Activated CD4-positive, alpha-beta T cell treated with anti-CD3 and anti-CD28 coated beads for 36 hours (primary cell): ENCODE measurements at regions not wholly inside any gene's neighbourhood (a gene's known extent, or its start where the extent isn't known, plus 50 kb on each side); places are given as distances from the start of the nearest gene placed in this dataset.

Experiments used
- ATAC-seq: fragments of 200-7000 bp; cut with Tn5 transposase; one replicate; pipeline ENCODE4 v1.10.0; 2021; ENCODE audit warnings: mild to moderate bottlenecking, moderate library complexity
- CTCF ChIA-PET: fragments of 350-600 bp; sonication (Branson Sonifier 250); formaldehyde crosslinking; loops from one replicate; lab custom pipeline; 2021; ENCODE audit warnings: antibody characterized with exemption; lab: Charles Lee
- POLR2A ChIA-PET: fragments of 350-600 bp; sonication (Branson Sonifier 250); formaldehyde crosslinking; loops from one replicate; lab custom pipeline; 2021; ENCODE audit warnings: antibody characterized with exemption, inconsistent platforms; lab: Charles Lee
- DNase-seq: peaks from one replicate; pipeline ENCODE4 v3.0.0-alpha.2; 2020
- H3K27ac Mint-ChIP-seq: one replicate; pipeline ENCODE4 v1.8.0; 2021; ENCODE audit warnings: mixed read lengths
- H3K27me3 Mint-ChIP-seq: one replicate; pipeline ENCODE4 v1.8.0; 2021; ENCODE audit warnings: mixed read lengths
- H3K36me3 Mint-ChIP-seq: one replicate; pipeline ENCODE4 v1.8.0; 2021; ENCODE audit warnings: low read depth, mixed read lengths
- H3K4me1 Mint-ChIP-seq: one replicate; pipeline ENCODE4 v1.8.0; 2021; ENCODE audit warnings: mixed read lengths
- H3K4me3 Mint-ChIP-seq: one replicate; pipeline ENCODE4 v1.8.0; 2021; ENCODE audit warnings: mild to moderate bottlenecking, moderate library complexity, mixed read lengths
- H3K9me3 Mint-ChIP-seq: one replicate; pipeline ENCODE4 v1.8.0; 2021; ENCODE audit warnings: low read depth, mixed read lengths
- intact Hi-C, 2 experiments: fragments of 100-400 bp; cut with DNase I in 1 of 2; cut with micrococcal nuclease in 1 of 2; formaldehyde crosslinking; loops; one replicate each; pipeline versions ENCODE4 v1.14.2 to v1.15.1; 2022 to 2024; cut with DNase I, micrococcal nuclease

- intact Hi-C loops, result no loop called here
- CTCF ChIA-PET, result no interaction called here
- Mint-ChIP-seq H3K4me1 (no peaks in the 10 kb centered on the region), H3K27me3 (no peaks in the 10 kb centered on the region), H3K9me3 (peaks cover 2% of the 10 kb centered on the region), H3K4me3 (no peak overlapping the region), H3K27ac (no peak overlapping the region), H3K36me3 (no peaks in the 10 kb centered on the region)
- DNase-seq (no peak), ATAC-seq (no peak)
- POLR2A ChIA-PET, result no interaction called here
These were observed 235.1 kb upstream of the DIO2 start for GRCh38 chr14:80446356-80446755.

GRCh38 chr14:80445605-80446004 is 234.3 kb upstream of the DIO2 start:
- DNase-seq (no peak), ATAC-seq (no peak)
- ChIA-PET POLR2A (no interaction called here), CTCF (interaction anchor here (0.7 kb wide), 1 partner anchor 343 kb away, joined by 3 read pairs; no protein-coding TSS in a partner anchor)
- no peaks in the 10 kb centered on the region for H3K4me1 Mint-ChIP-seq
- peaks cover under 1% of the 10 kb centered on the region for H3K9me3 Mint-ChIP-seq
- H3K36me3 Mint-ChIP-seq, result no peaks in the 10 kb centered on the region
- intact Hi-C loops, result no loop called here
- no peaks in the 10 kb centered on the region for H3K27me3 Mint-ChIP-seq
- H3K27ac Mint-ChIP-seq, result no peak overlapping the region
- no peak overlapping the region for H3K4me3 Mint-ChIP-seq

DNA sequence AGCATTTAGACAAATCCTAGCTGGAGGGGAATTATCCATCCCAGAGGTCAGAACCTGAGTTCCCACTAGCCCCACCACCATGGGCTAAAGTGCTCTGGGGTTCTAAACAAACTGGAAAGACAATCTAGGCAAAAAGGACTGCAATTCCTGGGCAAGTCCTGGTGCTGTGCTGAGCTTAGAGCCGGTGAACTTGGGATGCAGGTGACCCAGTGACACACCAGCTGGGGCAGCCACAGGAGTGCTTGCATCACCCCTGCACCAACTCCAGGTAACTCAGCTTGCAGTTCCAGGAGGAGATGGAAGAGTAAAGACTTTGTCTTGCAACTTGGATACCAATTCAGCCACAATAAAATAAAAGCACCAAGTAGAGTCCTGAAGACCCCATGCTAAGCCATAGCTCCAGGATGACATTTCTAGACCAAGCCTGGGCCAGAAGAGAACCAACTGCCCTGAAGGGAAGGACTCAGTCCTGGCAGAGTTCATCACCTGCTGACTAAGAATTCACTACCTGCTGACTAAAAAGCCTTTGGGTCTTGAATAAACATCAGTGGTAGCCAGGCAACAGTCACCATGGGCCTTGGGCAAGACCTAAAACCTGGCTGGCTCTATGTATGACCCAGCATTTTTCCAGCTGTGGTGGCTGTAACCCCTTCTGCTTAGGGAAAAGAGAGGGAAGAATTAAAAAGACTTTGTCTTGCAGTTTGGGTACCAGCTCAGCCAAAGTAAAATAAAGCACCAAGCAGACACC is 223.4 kb upstream of the DIO2 start:
- H3K9me3 Mint-ChIP-seq, result peaks cover 2% of the 10 kb centered on the region
- ATAC-seq, result no peak
- intact Hi-C loops, result no loop called here

GRCh38 chr14:80433811-80434210 is 222.5 kb upstream of the DIO2 start:
- Mint-ChIP-seq H3K4me1 (no peaks in the 10 kb centered on the region), H3K4me3 (no peak overlapping the region), H3K9me3 (no peaks in the 10 kb centered on the region), H3K27ac (no peak overlapping the region), H3K36me3 (no peaks in the 10 kb centered on the region), H3K27me3 (no peaks in the 10 kb centered on the region)
- no peak for DNase-seq
- POLR2A ChIA-PET, result no interaction called here
- CTCF ChIA-PET, result no interaction called here
- intact Hi-C loops, result no loop called here
- ATAC-seq, result no peak

More for the DNA sequence above, 223.4 kb upstream of the DIO2 start:
- Mint-ChIP-seq H3K4me3 (no peak overlapping the region), H3K27ac (no peak overlapping the region), H3K36me3 (no peaks in the 10 kb centered on the region), H3K27me3 (no peaks in the 10 kb centered on the region), H3K4me1 (no peaks in the 10 kb centered on the region)
- DNase-seq, result no peak
- POLR2A ChIA-PET, result no interaction called here
- CTCF ChIA-PET, result no interaction called here

- no peaks in the 10 kb centered on the region for H3K4me1 Mint-ChIP-seq
- no peaks in the 10 kb centered on the region for H3K36me3 Mint-ChIP-seq
- no peaks in the 10 kb centered on the region for H3K9me3 Mint-ChIP-seq
- no peak for DNase-seq
- intact Hi-C loops, result no loop called here
- ATAC-seq, result no peak
- H3K27me3 Mint-ChIP-seq, result no peaks in the 10 kb centered on the region
- POLR2A ChIA-PET, result no interaction called here
- no peak overlapping the region for H3K27ac Mint-ChIP-seq
- no peak overlapping the region for H3K4me3 Mint-ChIP-seq
- CTCF ChIA-PET, result no interaction called here
These were observed 217.4 kb upstream of the DIO2 start for GRCh38 chr14:80428671-80429070.

DNA sequence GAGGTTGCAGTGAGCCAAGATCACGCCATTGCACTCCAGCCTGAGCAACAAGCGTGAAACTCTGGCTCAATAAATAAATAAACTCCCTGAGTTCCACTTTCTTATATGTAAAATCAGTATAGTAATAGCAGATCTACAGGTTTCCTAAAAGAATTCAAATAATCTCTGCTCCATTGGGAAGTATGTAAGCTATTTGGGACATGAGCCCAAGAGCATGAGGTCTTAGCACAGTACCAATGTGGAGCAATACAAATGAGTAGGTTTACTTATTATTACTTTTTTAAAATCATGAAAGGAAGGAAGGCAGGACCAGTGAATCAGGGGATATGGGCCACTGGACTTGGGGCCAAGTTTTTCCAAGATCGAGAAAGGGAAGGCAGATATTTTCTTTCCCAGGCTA is 216.9 kb upstream of the DIO2 start:
- Mint-ChIP-seq H3K9me3 (no peaks in the 10 kb centered on the region), H3K4me1 (no peaks in the 10 kb centered on the region), H3K27ac (no peak overlapping the region), H3K4me3 (no peak overlapping the region), H3K27me3 (no peaks in the 10 kb centered on the region), H3K36me3 (no peaks in the 10 kb centered on the region)
- ChIA-PET POLR2A (no interaction called here), CTCF (no interaction called here)
- DNase-seq, result no peak
- ATAC-seq, result no peak
- intact Hi-C loops, result no loop called here

DNA sequence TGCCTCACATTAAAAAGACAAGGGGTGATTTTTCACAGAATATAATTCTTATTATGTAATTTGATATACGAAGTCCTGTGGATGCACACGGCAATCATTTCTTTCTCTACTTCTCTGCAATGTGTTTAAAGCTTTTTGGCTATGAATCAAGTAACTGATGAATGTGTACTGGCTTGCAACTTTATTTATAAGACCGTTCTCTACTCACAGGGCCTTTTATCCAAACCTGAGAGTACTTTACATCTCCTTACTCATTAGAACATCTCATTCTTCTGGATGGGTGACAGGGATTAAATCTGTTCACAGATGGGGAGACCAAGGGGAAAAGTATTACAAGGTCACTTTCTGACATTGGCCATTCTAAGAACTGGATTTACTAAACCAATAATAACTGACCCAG is 215.8 kb upstream of the DIO2 start:
- DNase-seq, result no peak
- H3K4me1 Mint-ChIP-seq, result no peaks in the 10 kb centered on the region
- ChIA-PET POLR2A (no interaction called here), CTCF (no interaction called here)
- no peak for ATAC-seq
- no peaks in the 10 kb centered on the region for H3K9me3 Mint-ChIP-seq
- H3K27ac Mint-ChIP-seq, result no peak overlapping the region
- no peak overlapping the region for H3K4me3 Mint-ChIP-seq
- no peaks in the 10 kb centered on the region for H3K27me3 Mint-ChIP-seq
- no peaks in the 10 kb centered on the region for H3K36me3 Mint-ChIP-seq
- intact Hi-C loops, result no loop called here

GRCh38 chr14:80426683-80427082 is 215.4 kb upstream of the DIO2 start:
- Mint-ChIP-seq H3K27ac (no peak overlapping the region), H3K4me3 (no peak overlapping the region), H3K27me3 (no peaks in the 10 kb centered on the region), H3K36me3 (no peaks in the 10 kb centered on the region), H3K9me3 (no peaks in the 10 kb centered on the region), H3K4me1 (no peaks in the 10 kb centered on the region)
- CTCF ChIA-PET, result no interaction called here
- POLR2A ChIA-PET, result no interaction called here
- ATAC-seq (no peak), DNase-seq (no peak)
- intact Hi-C loops, result no loop called here

GRCh38 chr14:80425686-80426085 is 214.4 kb upstream of the DIO2 start:
- Mint-ChIP-seq H3K27me3 (no peaks in the 10 kb centered on the region), H3K4me1 (no peaks in the 10 kb centered on the region), H3K36me3 (no peaks in the 10 kb centered on the region), H3K27ac (no peak overlapping the region), H3K9me3 (no peaks in the 10 kb centered on the region), H3K4me3 (no peak overlapping the region)
- ATAC-seq (peak; percentile 16), DNase-seq (no peak)
- intact Hi-C loops, result no loop called here
- ChIA-PET CTCF (no interaction called here), POLR2A (no interaction called here)

GRCh38 chr14:80419769-80420168 is 208.5 kb upstream of the DIO2 start:
- H3K4me3 Mint-ChIP-seq, result no peak overlapping the region
- no peaks in the 10 kb centered on the region for H3K9me3 Mint-ChIP-seq
- POLR2A ChIA-PET, result no interaction called here
- H3K27me3 Mint-ChIP-seq, result no peaks in the 10 kb centered on the region
- intact Hi-C loops, result no loop called here
- CTCF ChIA-PET, result no interaction called here
- DNase-seq (no peak), ATAC-seq (no peak)
- H3K27ac Mint-ChIP-seq, result no peak overlapping the region
- H3K36me3 Mint-ChIP-seq, result no peaks in the 10 kb centered on the region
- H3K4me1 Mint-ChIP-seq, result no peaks in the 10 kb centered on the region

DNA sequence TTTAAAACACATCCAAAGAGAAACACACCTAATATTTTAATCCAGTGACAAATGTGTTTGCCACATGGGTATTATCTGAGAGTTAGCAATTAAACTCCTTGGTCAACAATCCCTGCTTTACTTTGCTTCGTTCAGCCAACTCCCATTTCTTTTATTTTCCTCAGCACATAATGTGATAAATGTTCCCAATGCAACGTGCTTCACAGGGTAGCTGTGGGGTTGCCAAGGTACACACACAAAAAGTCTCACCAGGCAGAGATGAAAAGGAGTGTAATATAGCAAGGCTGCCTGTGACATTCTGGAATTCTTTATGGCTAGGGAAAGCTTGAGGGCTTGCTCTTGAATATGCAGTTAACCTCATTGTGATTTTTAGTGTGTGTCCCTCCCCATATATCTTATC is 208.0 kb upstream of the DIO2 start:
- Mint-ChIP-seq H3K9me3 (no peaks in the 10 kb centered on the region), H3K36me3 (no peaks in the 10 kb centered on the region), H3K4me3 (no peak overlapping the region), H3K4me1 (no peaks in the 10 kb centered on the region), H3K27ac (no peak overlapping the region), H3K27me3 (no peaks in the 10 kb centered on the region)
- DNase-seq (no peak), ATAC-seq (no peak)
- POLR2A ChIA-PET, result no interaction called here
- intact Hi-C loops, result no loop called here
- CTCF ChIA-PET, result no interaction called here

DNA sequence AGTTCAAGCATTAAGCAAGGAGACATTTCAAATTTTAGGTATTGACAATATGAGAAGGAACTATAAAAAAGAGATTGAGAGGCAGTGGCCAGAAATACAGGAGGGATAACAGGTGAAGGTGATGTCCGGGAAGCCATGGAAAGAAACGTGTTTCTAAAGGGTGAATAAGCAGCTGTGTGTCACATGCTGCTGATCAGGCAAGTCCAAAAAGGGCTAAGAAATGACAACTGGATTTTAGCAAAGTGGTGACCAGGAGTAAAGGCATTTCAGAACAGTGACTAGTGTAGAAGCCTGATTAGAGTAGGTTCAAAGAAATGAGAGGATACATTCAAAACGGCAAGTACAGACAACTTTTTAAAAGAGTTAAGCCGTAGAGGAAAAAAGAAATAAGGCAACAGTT is 204.3 kb upstream of the DIO2 start:
- ChIA-PET POLR2A (no interaction called here), CTCF (interaction anchor here (1.2 kb wide), 1 partner anchor 116 kb away, joined by 3 read pairs; no protein-coding TSS in a partner anchor)
- no peak overlapping the region for H3K4me3 Mint-ChIP-seq
- DNase-seq, result no peak
- H3K4me1 Mint-ChIP-seq, result no peaks in the 10 kb centered on the region
- no peaks in the 10 kb centered on the region for H3K27me3 Mint-ChIP-seq
- H3K27ac Mint-ChIP-seq, result no peak overlapping the region
- no peak for ATAC-seq
- intact Hi-C loops, result no loop called here
- H3K36me3 Mint-ChIP-seq, result no peaks in the 10 kb centered on the region
- H3K9me3 Mint-ChIP-seq, result no peaks in the 10 kb centered on the region
